ENCODE measurements at regions not wholly inside any gene's neighbourhood (a gene's known extent, or its start where the extent isn't known, plus 50 kb on each side); places are given as distances from the start of the nearest gene placed in this dataset.
"Not testable (repeated sequence)": the region's sequence is repeated elsewhere in the genome, so short reads cannot be mapped to it uniquely, and the experiment has no call there.

GRCh38 chr7:119623427-119623826 lies 649.5 kb upstream of the KCND2 start:
- TF ChIP-seq CTCF (IDR thresholded peaks at IDR 0.05; ENCODE audit: extremely low read depth, missing control alignments), result no peak
- DNase-seq (ENCODE audit: low spot score), result no peak

GRCh38 chr7:119630406-119630969 lies 642.5 kb upstream of the KCND2 start:
- no peak for DNase-seq (ENCODE audit: low spot score)
- TF ChIP-seq CTCF (IDR thresholded peaks at IDR 0.05; ENCODE audit: extremely low read depth, missing control alignments), result no peak

- not testable (repeated sequence) for DNase-seq (ENCODE audit: low spot score)
Measured at GRCh38 chr7:119633812-119634211, 639.2 kb upstream of the KCND2 start.

- DNase-seq (ENCODE audit: low spot score), result no peak
- no peak for TF ChIP-seq CTCF (IDR thresholded peaks at IDR 0.05; ENCODE audit: extremely low read depth, missing control alignments)
Measured at GRCh38 chr7:119640326-119640725, 632.6 kb upstream of the KCND2 start.

GRCh38 chr7:119640861-119641260 lies 632.1 kb upstream of the KCND2 start:
- no peak for DNase-seq (ENCODE audit: low spot score)
- no peak for TF ChIP-seq CTCF (IDR thresholded peaks at IDR 0.05; ENCODE audit: extremely low read depth, missing control alignments)

GRCh38 chr7:119643558-119643957 lies 629.4 kb upstream of the KCND2 start:
- DNase-seq (ENCODE audit: low spot score), result no peak
- no peak for TF ChIP-seq CTCF (IDR thresholded peaks at IDR 0.05; ENCODE audit: extremely low read depth, missing control alignments)

GRCh38 chr7:119647286-119647685 lies 625.7 kb upstream of the KCND2 start:
- no peak for TF ChIP-seq CTCF (IDR thresholded peaks at IDR 0.05; ENCODE audit: extremely low read depth, missing control alignments)
- no peak for DNase-seq (ENCODE audit: low spot score)

GRCh38 chr7:119648752-119649151 lies 624.2 kb upstream of the KCND2 start:
- DNase-seq (ENCODE audit: low spot score), result not testable (repeated sequence)

- no peak for DNase-seq (ENCODE audit: low spot score)
- TF ChIP-seq CTCF (IDR thresholded peaks at IDR 0.05; ENCODE audit: extremely low read depth, missing control alignments), result no peak
Measured at GRCh38 chr7:119660080-119660479, 612.9 kb upstream of the KCND2 start.
